Ecto neural progenitor cell (in vitro differentiated cells): ENCODE measurements at regions not wholly inside any gene's neighbourhood (a gene's known extent, or its start where the extent isn't known, plus 50 kb on each side); places are given as distances from the start of the nearest gene placed in this dataset.

ENCODE experiments used
- DNase-seq: peaks from one replicate; pipeline ENCODE4 v3.0.0-alpha.2; 2018; ENCODE audit warnings: low spot score

DNA sequence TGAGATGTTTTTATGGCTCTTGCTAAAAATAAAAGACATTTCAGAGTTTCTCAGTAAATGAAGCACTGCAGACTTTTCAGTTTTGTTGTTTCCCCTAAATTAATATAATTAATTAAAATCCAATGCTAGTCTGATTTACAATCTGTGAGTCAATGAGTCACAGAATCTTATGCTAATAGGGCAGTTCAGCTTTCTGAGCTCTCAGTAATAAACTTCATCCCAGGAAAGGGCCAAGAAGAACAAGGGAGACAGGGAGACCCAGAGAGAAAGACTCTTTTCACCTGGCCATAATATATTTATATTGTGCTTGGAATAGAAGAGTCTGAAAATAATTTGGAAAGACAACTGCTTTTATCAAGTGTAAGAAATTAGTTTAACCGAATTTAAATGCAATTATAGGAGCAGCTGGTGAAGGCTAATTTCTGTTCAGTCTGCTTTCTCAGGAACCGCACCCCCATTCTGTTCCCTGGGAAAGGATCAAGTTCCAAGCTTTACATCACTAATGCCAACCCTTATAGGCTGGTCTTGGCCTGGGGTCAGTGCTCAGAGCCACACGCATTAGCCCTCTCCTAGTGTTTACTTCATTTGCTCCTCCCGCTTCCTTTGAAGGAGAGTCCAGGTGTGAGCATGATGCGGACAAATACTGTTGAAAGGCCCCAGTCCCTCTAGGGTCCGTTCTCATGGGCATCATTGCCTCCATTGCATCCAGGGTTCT is 145.6 kb downstream of the ZBTB18 start:
- DNase-seq, result no peak

DNA sequence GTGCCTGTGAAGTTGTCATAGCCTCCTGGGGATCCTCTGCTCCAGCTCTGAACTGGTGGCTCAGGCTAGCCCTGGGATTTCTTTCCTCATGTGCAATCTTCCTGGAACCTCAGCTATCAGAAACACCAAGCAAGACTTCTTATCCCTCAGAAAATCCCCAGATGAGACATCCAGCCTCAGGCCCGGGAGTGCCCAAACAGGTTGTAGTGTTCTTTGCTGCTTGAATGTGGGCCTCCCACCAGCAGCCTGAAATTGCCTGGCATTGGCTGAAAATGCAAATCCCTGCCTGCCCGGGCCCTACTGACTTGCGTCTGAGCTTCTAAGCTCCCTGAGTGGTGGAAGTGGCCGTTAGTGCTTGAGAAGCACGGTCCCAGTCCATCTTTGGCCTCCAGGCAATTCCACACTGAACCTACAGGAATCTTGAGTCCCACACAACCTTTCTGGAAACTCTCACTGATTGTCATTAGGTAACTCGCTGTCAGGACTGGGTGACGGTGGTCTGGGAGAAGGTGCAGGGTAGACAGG is 146.8 kb downstream of the ZBTB18 start:
- no peak for DNase-seq

DNA sequence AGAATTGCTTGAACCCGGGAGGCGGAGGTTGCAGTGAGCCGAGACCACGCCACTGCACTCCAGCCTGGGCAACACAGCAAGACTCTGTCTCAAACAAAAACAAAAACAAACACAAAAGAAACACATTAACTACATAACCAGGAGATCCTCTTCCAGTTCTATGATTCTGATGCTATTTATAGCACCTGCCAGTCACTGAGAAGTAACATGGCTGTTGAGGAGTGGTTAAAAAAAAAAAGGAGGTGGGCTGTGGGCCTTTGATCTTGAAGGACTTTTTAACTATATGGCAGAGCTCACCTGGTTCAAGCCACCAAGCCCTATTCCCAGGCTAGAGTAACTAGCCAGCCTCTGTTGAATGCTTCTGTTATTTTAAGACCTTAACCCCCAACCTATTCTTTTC is 148.8 kb downstream of the ZBTB18 start:
- DNase-seq, result no peak

DNA sequence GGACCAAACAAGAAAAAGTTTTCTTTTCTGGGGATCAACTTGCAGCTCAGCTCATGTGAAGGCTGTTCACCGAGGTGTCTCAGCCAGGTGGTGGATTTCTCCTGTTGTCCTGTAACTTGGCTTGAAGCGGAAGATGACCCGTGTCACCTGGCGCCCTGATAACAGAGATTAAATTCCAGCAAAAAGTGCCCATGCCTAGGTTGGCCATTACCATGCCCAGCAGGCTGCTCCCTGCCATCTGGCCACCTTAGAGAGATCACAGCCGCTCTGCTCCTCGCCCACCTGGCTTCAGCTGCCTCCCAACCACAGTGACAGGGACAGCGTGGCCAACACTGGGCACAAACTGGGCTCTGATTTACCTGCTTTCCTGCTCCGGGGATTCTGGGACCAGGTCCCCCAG is 149.5 kb downstream of the ZBTB18 start:
- DNase-seq, result no peak

DNA sequence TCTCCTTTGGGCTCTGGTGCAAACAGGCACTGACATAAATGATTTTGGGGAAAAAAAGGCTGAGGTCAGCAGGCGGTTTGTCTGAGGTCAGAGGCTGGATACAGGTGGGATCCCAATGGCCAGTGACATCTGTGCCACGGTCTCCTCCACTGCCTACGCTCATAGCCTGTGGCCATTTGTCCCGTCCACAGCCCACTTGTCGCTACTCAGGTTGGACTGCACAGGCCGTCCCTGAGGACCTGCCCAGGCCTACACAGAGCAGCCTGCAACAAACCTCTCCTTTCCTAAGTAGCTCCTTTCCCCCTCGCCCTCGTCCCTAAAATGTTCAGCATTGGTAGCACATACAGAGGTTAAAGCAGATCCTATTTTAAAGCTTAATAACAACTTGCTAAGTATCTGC is 150.7 kb downstream of the ZBTB18 start:
- DNase-seq, result no peak

DNA sequence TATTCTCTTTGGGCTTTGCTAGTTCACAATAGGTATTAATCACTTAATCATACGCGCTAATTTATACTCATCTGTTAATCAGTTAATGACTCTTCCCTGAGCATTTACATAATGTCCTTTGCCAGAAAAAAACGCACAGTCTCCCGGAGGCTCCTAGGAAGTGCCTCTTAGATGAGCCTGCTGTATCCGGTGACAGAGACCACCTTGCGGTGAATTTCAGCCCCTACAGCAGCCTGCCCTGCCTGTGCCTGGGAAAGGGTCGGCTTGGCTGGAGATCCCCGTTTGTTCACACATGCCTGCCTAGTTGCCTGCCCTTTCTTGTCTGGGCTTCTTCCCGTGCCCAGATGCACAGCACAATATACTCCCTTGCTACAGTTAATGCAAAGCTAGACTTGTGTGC is 152.9 kb downstream of the ZBTB18 start:
- DNase-seq, result no peak

DNA sequence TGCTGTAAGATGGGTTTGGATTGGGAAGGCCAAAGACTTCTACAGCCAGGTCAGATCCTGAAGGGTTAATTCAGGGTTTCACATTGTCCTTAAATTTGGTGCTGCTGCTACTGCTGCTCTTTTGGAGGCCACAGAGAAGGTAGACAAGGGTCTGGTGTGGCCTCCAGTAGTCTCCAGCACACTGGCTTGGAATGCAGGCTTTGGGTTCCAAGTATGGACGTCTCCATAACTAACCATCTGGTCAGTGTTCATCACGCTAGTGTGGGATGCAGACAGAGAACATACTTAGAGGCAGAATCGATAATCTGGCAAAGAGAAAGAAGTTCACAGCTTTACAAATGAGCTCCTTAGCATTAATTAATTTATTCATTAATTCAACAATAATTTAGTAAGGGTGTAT is 154.1 kb downstream of the ZBTB18 start:
- no peak for DNase-seq

DNA sequence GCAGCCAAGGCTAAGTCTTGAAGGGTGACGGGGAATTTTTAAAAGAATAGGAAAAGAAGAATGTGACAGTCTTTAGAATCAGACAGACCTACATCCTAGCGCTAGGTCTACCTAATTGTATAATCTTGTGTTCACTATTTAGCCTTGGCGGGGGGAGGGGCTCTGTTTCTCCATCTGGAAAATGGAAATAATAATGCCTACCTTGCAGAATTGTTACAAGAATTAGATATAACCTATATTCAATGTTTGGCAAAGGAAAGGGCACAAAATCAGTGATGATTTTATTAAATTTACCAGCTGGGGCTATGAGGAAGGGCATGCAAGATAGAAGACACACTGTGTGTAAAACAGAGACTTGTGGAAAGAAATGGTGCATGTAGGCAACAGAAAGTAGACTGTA is 154.8 kb downstream of the ZBTB18 start:
- DNase-seq, result no peak

DNA sequence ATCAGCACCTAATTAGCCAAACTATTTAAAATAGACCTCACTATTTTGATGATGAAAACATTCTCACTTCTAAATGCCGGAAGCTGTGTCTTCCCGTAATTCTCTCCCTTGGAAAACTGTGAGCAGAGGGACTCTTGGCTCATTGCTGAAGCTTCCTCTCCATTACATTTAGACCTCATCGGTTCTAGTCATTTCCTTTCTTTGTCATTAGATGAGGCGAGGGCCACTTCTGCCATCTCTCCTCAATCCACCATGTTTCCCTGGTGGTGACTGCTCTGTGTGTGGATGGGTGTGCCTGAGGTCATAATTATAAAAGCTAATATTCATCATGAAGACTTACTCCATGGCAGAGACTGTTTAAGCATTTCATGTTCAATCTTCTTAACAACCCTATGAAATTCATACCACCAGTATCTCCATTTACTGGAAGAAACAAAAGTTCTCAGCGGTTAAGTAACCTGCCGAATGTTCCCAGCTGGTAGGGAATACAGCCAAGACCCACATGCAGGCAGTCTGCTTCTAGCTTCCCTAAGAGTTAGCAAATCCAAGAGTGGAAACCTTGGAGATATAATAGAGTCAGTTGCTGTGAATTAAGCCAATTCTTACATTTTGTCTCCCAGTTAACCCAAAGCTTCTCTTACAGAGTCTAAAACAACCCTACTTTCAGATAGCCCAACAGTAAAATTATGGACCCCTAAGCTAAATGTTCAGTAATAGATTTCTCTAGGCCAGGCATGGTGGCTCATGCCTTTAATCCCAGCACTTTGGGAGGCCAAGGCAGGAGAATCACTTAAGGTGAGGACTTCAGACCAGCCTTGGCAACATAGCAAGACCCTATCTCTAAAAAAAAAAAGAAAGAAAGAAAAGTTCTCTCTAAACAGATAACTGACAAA is 156.2 kb downstream of the ZBTB18 start:
- DNase-seq, result no peak

DNA sequence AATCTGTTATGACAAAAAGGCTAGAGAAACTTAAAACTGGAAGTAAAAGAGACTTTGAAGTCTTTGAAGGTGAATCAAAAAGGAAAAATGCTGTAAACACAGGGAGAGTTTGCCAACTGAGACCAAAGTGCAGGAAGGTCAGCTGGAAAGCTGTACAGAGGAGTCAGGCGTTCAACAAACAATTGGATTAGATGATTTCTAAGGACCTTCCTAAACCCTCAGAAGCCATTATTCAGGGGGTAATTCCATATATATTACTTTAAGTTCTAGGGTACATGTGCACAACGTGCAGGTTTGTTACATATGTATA is 156.8 kb downstream of the ZBTB18 start:
- DNase-seq, result no peak

DNA sequence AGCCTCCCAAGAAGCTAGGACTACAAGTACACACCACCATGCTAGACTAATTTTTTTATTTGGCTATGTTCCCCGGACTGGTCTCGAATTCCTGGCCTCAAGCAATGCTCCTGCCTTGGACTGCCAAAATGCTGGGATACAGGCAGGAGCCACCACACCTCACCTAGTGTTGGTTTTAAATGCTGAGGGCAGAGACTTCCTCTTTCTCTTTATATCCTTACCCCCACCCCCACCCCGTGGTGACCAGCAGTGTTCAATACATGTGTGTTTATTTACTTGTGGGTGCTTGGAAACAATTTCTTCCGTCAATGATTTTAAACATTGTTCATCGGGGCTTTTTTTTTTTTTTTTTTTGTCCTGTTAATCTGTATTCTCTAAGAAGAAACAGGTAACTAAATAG is 158.9 kb downstream of the ZBTB18 start:
- DNase-seq, result no peak

DNA sequence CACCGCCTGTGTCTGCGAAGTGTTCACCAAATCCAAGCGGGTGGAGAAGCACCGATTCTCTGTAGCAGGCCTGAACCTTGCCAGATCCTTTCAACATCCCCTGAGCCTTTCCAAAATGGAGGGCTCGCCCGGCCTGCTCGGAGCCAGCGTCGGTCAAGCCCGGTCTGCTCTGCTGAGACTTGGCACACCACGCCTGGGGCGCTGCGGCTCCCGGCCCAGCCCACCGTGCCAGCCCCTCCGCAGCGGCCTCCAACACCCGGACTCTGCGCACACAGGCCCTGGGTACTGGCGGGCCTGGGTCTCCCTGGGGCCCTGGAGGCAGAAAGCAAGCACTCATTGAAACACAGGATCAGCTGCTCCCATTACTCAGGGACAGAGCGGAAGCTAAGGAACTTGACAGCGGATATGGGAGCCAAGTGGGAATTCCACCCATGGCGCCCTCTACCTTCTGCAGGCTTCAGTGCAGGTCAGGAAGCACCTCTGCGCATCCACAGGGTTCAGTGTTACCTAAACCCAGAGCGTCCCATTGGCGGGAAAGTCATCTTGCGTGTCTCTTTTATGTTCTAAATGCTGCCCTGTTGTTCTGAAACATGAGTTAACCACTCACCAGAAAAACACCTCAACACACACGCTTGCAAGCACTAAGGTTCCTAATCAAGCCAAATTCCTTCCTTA is 159.9 kb downstream of the ZBTB18 start:
- peak; percentile 68 for DNase-seq

DNA sequence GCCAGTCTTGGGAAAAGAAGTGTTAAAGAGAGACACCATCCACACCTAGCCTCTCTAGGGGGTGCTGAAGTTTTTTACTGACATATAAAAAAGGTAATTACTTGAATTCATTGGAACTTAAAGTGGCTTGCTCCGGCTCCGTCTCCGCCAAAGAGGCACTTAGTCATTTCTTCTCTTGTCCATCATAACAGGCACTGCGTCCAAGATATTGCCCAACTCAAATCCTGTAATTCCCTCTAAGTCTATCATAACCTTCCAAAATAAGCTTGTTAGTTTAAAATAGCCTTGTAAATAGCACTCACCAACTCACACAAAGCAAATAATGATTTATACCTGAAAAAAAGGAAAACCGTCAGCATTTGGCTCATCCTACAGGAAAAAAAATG is 160.5 kb downstream of the ZBTB18 start:
- no peak for DNase-seq

DNA sequence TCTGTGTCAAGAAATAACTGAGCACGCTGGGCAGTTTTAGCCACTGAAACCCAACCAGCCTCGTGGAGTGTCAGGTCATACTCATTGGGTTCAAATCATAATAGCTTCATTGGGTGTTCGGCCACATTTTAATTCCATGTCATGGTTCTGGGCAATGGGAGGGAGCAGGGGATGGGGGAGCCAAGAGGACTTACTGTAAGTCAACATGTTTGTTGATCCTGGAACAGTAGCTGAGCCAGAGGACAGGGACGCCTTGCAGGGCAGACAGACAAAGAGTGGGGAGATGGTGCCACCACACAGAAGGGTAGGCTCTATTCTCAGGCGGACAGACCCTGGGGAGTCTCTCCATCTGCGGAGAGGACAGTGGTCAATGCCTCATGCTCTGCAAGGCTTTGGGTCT is 161.1 kb downstream of the ZBTB18 start:
- no peak for DNase-seq

DNA sequence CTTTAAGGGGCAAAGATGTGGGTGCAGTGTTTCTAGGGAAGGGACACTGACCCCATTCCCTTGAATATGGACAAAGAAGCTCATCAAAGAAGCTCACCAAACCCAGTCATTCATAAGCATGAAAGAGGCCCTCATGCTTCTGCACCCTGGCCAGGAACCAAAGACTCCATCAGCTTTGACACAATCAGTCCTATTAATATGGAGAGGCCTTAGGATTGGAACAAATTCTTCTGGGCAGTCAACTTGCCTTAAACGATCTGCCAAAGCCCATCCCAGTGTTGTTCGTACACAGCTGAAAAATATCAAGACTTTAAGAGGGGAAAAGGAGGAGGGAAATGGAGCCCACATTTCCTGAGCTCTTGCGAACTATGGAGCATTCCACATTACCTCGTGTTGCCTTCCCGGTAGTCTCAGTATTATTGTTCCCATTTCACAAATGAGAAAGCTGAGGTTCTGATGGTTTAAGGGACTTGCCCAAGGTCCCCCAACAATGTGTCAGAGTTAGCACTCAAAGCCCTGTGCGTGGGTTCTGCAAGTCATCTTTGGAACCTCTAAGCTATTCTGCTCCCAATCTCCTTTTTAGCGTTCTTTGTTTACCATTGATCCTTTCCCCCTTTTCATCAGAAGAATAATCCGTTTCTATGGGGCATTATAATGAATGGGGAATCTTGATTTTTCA is 161.9 kb downstream of the ZBTB18 start:
- no peak for DNase-seq

DNA sequence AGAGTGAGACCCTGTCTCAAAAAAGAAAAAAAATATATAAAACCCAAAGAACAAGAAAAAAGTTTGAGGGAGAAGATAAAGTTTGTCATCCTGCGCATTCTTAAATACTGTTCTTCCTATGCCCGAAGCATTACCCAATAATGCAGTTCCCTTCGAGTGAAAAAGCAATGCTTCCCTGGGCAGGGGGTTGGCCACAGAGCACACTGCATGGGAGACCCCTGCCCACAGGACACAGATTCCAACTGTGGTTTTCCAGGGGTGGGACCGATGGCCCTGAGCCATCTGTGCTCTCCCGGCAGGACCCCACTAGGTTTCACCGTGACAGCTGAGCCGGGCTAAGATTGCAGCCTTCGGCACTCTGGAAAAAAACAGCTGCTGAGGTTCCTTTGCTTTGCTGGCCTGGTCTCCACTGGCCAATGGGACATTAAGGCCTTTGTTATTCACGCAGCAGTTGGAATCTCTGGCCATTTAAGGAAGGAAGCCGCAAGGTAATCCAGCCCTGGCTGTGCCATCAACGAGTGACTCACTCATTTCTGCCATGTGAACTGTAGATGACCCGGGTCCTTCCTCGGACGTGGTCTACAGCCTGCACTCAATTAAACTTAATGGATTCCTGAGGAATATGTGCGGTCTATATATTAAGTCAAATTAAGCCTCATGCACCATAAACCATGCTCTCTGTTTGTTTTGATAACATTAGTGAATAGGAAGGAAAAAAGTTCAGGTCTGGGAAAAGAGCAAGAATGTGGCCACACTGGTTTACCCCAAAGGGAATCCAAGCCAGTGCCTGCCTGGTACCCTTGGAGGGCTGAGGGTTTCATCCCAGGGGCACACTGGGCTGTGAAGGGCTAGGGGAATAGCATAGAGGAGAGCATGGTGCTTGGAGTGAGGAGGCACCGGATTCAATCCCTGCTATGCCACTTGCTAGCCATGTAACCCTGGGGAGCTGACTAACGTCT is 163.2 kb downstream of the ZBTB18 start:
- DNase-seq, result no peak

DNA sequence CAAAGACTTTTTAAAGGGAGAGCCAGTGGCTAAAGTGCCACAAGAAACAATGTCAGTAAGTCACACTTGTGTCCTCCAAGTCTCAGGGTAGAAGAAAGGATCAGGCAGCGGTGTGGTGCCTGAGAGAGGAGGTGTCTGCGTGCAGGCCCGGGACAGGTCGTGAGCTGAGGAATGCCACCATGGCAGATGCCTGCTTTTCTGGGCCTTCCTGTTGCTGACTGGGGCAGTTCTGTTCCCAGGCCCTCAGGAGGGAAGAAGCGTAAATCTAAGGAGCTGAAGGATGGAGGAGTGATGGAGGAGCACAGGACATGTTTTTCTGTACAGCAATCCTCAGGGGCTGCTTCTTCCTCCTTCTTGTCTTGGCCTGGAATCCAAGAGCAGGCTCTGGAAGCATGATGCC is 165.8 kb downstream of the ZBTB18 start:
- no peak for DNase-seq

DNA sequence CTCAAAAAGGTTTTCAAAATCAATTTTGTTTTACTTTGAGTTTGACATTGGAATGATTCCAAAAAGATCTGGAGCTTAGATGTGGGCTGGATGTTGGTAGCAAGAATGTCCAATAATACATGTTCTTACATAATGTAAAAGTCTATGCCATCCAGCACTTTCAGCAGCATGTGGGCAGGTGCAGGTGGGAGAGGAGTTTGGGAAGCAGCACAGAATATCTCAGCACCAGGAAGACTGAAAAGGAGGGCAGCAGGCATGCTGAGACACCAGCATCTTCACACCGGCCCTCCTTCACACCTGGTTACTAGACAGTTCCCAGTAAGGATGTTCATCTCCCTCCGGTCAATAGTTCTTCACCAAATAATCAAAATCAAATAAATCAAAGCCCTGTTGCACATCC is 166.6 kb downstream of the ZBTB18 start:
- DNase-seq, result no peak

DNA sequence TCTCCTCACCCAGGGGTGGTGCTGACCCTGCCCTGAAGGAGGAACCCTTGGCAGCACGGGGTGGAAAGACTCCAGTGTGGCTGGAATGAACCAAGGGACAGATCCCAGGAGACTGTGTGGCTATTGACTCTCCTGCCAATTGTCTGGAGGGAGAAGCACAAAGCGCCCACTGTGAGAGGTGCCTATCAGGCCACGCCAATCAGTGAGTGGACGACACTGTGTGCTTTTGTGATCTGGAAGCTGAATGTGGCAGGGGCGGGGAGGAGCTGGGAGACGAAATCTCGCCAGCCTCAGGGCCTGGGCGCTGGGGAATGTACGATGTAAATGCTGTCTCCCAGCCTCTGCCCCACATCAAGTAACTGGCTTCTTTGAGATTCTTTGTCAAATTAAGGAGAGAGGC is 167.1 kb downstream of the ZBTB18 start:
- DNase-seq, result no peak

DNA sequence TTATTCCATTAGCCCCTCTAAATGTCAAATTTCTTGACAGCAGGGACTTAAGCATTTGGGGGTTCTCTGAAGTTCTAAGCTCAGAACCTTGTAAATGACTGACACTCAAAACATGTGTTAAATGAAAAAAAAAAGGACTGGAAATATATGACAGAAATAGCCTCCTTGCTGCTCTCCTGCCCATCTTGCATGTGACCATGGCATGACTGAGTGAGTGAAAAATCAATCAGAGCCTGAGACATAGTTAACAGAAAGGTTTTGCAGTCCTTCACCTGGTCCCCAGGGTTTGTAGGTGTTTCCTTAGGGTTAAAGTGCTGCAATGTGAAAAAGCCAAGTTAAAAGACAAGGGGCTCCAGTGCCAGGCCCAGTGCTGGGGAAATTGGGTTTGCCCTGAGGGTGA is 168.1 kb downstream of the ZBTB18 start:
- no peak for DNase-seq

DNA sequence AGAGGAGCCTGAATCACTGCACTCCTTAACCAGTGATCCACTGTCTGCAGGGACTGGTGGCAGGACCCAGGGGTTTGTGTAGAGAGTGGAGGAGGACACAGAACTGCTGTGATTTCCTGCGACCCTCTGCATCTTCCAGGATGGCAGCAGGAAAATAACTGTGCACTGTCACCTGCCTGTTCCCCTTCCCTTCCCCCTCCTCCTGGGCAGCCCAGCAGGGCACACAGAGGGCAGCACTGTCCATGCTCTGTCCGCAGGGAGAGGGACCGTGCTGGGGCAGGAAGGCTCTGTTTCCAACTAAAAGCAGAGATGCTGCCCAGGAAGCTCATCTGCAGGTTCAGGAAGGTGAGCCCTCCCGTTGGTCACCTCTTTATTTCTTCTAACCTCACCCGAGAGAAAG is 168.7 kb downstream of the ZBTB18 start:
- no peak for DNase-seq
